SK-N-SH (cell line): ENCODE measurements at regions not wholly inside any gene's neighbourhood (a gene's known extent, or its start where the extent isn't known, plus 50 kb on each side); places are given as distances from the start of the nearest gene placed in this dataset.

Experiments
- CTCF ChIA-PET: fragments of 300-600, 350-600 bp; formaldehyde crosslinking; extraction: SDS; loops from one replicate; lab custom pipeline; 2021; lab: Yijun Ruan, JAX
- POLR2A ChIA-PET: fragments of 350-600 bp; sonication (Branson Sonifier 250); formaldehyde crosslinking; extraction: SDS; loops from one replicate; lab custom pipeline; 2020; ENCODE audit warnings: antibody characterized with exemption, inconsistent platforms; lab: Yijun Ruan, JAX
- DNase-seq: peaks from one replicate; pipeline ENCODE4 v3.0.0; 2012
- H2AFZ ChIP-seq: fragments of 200-600 bp; sonication (generic); 2 replicates; pipeline ENCODE4 v1.8.1; 2016; ENCODE audit warnings: antibody characterized with exemption, mild to moderate bottlenecking, low read depth
- H3F3A ChIP-seq: fragments of 200-600 bp; sonication (generic); replicated peaks from 2 replicates; pipeline ENCODE3; 2016; ENCODE audit warnings: antibody characterized with exemption, mild to moderate bottlenecking; ENCODE audit not compliant: insufficient read depth
- H3K27ac ChIP-seq, 2 experiments: fragments of 200-500 bp in 1 of 2; fragments of 200-600 bp in 1 of 2; sonication (Bioruptor generic) in 1 of 2; sonication (generic), shearing (Covaris generic) in 1 of 2; 2 replicates each; pipeline versions ENCODE4 v1.5.1 to v1.6.1; 2014 to 2016; ENCODE audit warnings: low read depth in 2 of 2, inconsistent platforms in 1 of 2, low read length in 1 of 2, mild to moderate bottlenecking in 1 of 2, mixed read lengths in 1 of 2
- H3K27me3 ChIP-seq: fragments of 200-600 bp; sonication (generic), shearing (Covaris generic); 2 replicates; pipeline ENCODE4 v1.6.1; 2016; ENCODE audit warnings: mixed run types; ENCODE audit not compliant: insufficient read depth
- H3K36me3 ChIP-seq, 2 experiments: fragments of 200-500 bp in 1 of 2; fragments of 200-600 bp in 1 of 2; sonication (Bioruptor generic) in 1 of 2; sonication (generic) in 1 of 2; replicated peaks in 1 of 2; 2 replicates each; pipeline versions ENCODE3 to v1.5.1; 2014 to 2016; ENCODE audit warnings: low read length in 1 of 2, mild to moderate bottlenecking in 1 of 2; ENCODE audit not compliant: insufficient read depth in 2 of 2, control insufficient read depth in 1 of 2
- H3K4me1 ChIP-seq, 2 experiments: fragments of 200-500 bp in 1 of 2; fragments of 200-600 bp in 1 of 2; sonication (Bioruptor generic) in 1 of 2; sonication (generic), shearing (Covaris generic) in 1 of 2; 2 replicates each; pipeline versions ENCODE4 v1.5.1 to v1.6.1; 2014 to 2016; ENCODE audit warnings: low read depth in 1 of 2, low read length in 1 of 2, mixed run types in 1 of 2; ENCODE audit not compliant: insufficient read depth in 2 of 2, control insufficient read depth in 1 of 2
- H3K4me2 ChIP-seq: fragments of 200-600 bp; sonication (generic), shearing (Covaris generic); 2 replicates; pipeline ENCODE4 v1.6.1; 2017; ENCODE audit warnings: mixed run types
- H3K4me3 ChIP-seq, 2 experiments: fragments of 200-500 bp in 1 of 2; fragments of 200-600 bp in 1 of 2; sonication (Bioruptor generic) in 1 of 2; sonication (generic), shearing (Covaris generic) in 1 of 2; 2 replicates each; pipeline versions ENCODE4 v1.5.1 to v1.8.1; 2014 to 2016; ENCODE audit warnings: low read depth in 2 of 2, inconsistent platforms in 1 of 2, low read length in 1 of 2, mild to moderate bottlenecking in 1 of 2, mixed read lengths in 1 of 2, moderate library complexity in 1 of 2
- H3K79me2 ChIP-seq: fragments of 200-600 bp; sonication (generic); 2 replicates; pipeline ENCODE4 v1.8.1; 2017; ENCODE audit warnings: mild to moderate bottlenecking; ENCODE audit not compliant: insufficient read depth
- H3K9ac ChIP-seq: fragments of 200-600 bp; sonication (generic); 2 replicates; pipeline ENCODE4 v1.6.1; 2017; ENCODE audit warnings: mixed run types
- H3K9me2 ChIP-seq: fragments of 200-600 bp; sonication (generic); 2 replicates; pipeline ENCODE4 v1.6.1; 2017; ENCODE audit warnings: mixed run types
- H3K9me3 ChIP-seq: fragments of 200-600 bp; sonication (generic); 2 replicates; pipeline ENCODE4 v1.6.1; 2017; ENCODE audit warnings: mixed run types, mild to moderate bottlenecking, moderate library complexity
- H4K20me1 ChIP-seq: fragments of 200-600 bp; sonication (generic); 2 replicates; pipeline ENCODE4 v1.6.1; 2017; ENCODE audit warnings: mild to moderate bottlenecking, mixed run types; ENCODE audit not compliant: insufficient read depth
- CHD2 ChIP-seq: fragments of 150-350 bp; IDR thresholded peaks from 2 replicates; pipeline ENCODE4 v1.6.1; 2018; ENCODE audit warnings: low read length; ENCODE audit not compliant: partially characterized antibody
- ELF1 ChIP-seq: IDR thresholded peaks from 2 replicates; pipeline ENCODE4 v1.4.0; 2012
- EZH2phosphoT487 ChIP-seq: fragments of 200-600 bp; sonication (generic); IDR thresholded peaks from 2 replicates; pipeline ENCODE4 v1.6.1; 2017; ENCODE audit warnings: low read depth, mixed run types, mild to moderate bottlenecking, antibody characterized with exemption, moderate library complexity, borderline replicate concordance
- FOSL2 ChIP-seq: IDR thresholded peaks from 2 replicates; pipeline ENCODE4 v1.4.0; 2012; ENCODE audit warnings: low read depth, mild to moderate bottlenecking, moderate library complexity, borderline replicate concordance
- FOXJ3 ChIP-seq: sonication (generic); formaldehyde crosslinking; IDR thresholded peaks from 2 replicates; pipeline ENCODE4 v1.5.1; 2020; ENCODE audit warnings: mild to moderate bottlenecking, missing genetic modification reagents
- GABPA ChIP-seq: IDR thresholded peaks from 2 replicates; pipeline ENCODE4 v1.4.0; 2012; ENCODE audit warnings: low read depth, mild to moderate bottlenecking
- GATA2 ChIP-seq: sonication (generic); formaldehyde crosslinking; IDR thresholded peaks from 2 replicates; pipeline ENCODE4 v1.5.0; 2020; ENCODE audit warnings: mild to moderate bottlenecking, missing genetic modification reagents
- JUND ChIP-seq: IDR thresholded peaks from 2 replicates; pipeline ENCODE4 v1.4.0; 2012
- MEF2A ChIP-seq: IDR thresholded peaks from 2 replicates; pipeline ENCODE4 v1.4.0; 2012; ENCODE audit warnings: low read depth, borderline replicate concordance
- NFIC ChIP-seq: IDR thresholded peaks from 2 replicates; pipeline ENCODE4 v1.4.0; 2012; ENCODE audit warnings: borderline replicate concordance
- RAD21 ChIP-seq: IDR thresholded peaks from 2 replicates; pipeline ENCODE4 v1.6.1; 2012; ENCODE audit warnings: mild to moderate bottlenecking, low read length
- RCOR1 ChIP-seq: fragments of 150-350 bp; IDR thresholded peaks from 2 replicates; pipeline ENCODE4 v1.6.1; 2017; ENCODE audit warnings: antibody characterized with exemption, low read length
- RFX5 ChIP-seq: IDR thresholded peaks from 2 replicates; pipeline ENCODE4 v1.6.1; 2012; ENCODE audit warnings: mild to moderate bottlenecking, improper control_type of control experiment, low read length
- TEAD4 ChIP-seq: IDR thresholded peaks from 2 replicates; pipeline ENCODE4 v1.4.0; 2012; ENCODE audit warnings: mild to moderate bottlenecking, borderline replicate concordance; ENCODE audit not compliant: insufficient read depth
- YY1 ChIP-seq: IDR thresholded peaks from 2 replicates; pipeline ENCODE4 v1.4.0; 2012; ENCODE audit warnings: low read depth, mild to moderate bottlenecking
- WGBS: methylation state at CpG from one replicate; pipeline ENCODE4 v1.1.6; 2017; ENCODE audit warnings: low lambda C conversion rate; 5-methylcytosine and 5-hydroxymethylcytosine counted together
- TF ChIP-seq, protein P1 (sequence below): fragments of 200-600 bp; sonication (generic); IDR thresholded peaks from 2 replicates; pipeline ENCODE4 v1.6.1; 2017; ENCODE audit warnings: antibody characterized with exemption, mild to moderate bottlenecking, moderate library complexity
- TF ChIP-seq, protein P2 (sequence below): IDR thresholded peaks from 2 replicates; pipeline ENCODE4 v1.4.0; 2012; ENCODE audit warnings: low read depth, borderline replicate concordance
- TF ChIP-seq, protein P3 (sequence below): IDR thresholded peaks from 2 replicates; pipeline ENCODE4 v1.4.0; 2012; ENCODE audit warnings: low read depth, borderline replicate concordance
- TF ChIP-seq, protein P4 (sequence below): IDR thresholded peaks from 2 replicates; pipeline ENCODE4 v1.4.0; 2012; ENCODE audit warnings: low read depth
- TF ChIP-seq, protein P5 (sequence below): IDR thresholded peaks from 2 replicates; pipeline ENCODE4; 2012

DNA sequence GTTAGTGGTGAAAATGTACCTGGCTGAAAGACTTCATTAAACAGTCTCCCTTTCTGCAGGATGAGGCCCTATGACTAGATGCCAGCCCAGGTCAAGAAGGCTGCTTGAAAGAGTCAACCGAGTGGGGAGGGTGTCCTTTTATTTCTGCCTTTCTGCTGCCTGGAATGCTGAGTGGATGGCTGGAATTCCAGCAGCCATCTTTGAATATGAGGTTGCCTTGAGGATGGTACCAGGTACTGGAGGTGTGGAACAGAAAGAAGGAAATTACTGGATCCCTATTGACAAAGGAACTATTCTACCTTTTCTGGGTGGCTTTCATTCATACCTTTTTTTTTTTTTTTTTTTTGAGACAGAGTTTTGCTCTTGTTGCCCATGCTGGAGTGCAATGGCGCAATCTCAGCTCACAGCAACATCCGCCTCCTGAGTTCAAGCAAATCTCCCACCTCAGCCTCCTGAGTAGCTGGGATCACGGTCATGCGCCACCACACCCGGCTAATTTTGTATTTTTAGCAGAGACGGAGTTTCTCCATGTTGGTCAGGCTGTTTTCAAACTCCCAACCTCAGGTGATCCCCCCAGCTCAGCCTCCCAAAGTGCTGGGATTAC, 89.5 kb upstream of the SLC22A11 start:
- Histone ChIP-seq H3K79me2 (no peaks in the 10 kb centered on the region), H4K20me1 (no peaks in the 10 kb centered on the region), H3K9me2 (no peaks in the 10 kb centered on the region), H3K9ac (no peak overlapping the region), H2AFZ (no peak overlapping the region), H3K4me3 (no peak overlapping the region), H3F3A (no peaks in the 10 kb centered on the region), H3K4me2 (no peak overlapping the region), H3K27ac (no peak overlapping the region), H3K9me3 (no peaks in the 10 kb centered on the region), H3K27me3 (peaks cover 5% of the 10 kb centered on the region; the same call in 1 of the 2 replicates), H3K4me1 (no peaks in the 10 kb centered on the region), H3K36me3 (no peaks in the 10 kb centered on the region)
- POLR2A ChIA-PET = no interaction called here
- 61% methylated on average over 7 of the region's 7 CpGs for WGBS
- DNase-seq = no peak
- TF ChIP-seq, protein P1, sequence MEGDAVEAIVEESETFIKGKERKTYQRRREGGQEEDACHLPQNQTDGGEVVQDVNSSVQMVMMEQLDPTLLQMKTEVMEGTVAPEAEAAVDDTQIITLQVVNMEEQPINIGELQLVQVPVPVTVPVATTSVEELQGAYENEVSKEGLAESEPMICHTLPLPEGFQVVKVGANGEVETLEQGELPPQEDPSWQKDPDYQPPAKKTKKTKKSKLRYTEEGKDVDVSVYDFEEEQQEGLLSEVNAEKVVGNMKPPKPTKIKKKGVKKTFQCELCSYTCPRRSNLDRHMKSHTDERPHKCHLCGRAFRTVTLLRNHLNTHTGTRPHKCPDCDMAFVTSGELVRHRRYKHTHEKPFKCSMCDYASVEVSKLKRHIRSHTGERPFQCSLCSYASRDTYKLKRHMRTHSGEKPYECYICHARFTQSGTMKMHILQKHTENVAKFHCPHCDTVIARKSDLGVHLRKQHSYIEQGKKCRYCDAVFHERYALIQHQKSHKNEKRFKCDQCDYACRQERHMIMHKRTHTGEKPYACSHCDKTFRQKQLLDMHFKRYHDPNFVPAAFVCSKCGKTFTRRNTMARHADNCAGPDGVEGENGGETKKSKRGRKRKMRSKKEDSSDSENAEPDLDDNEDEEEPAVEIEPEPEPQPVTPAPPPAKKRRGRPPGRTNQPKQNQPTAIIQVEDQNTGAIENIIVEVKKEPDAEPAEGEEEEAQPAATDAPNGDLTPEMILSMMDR = no peak
- TF ChIP-seq MEF2A = no peak
- no peak for TF ChIP-seq FOSL2
- TF ChIP-seq ELF1 = no peak
- TF ChIP-seq GATA2 = no peak
- TF ChIP-seq, protein P2, sequence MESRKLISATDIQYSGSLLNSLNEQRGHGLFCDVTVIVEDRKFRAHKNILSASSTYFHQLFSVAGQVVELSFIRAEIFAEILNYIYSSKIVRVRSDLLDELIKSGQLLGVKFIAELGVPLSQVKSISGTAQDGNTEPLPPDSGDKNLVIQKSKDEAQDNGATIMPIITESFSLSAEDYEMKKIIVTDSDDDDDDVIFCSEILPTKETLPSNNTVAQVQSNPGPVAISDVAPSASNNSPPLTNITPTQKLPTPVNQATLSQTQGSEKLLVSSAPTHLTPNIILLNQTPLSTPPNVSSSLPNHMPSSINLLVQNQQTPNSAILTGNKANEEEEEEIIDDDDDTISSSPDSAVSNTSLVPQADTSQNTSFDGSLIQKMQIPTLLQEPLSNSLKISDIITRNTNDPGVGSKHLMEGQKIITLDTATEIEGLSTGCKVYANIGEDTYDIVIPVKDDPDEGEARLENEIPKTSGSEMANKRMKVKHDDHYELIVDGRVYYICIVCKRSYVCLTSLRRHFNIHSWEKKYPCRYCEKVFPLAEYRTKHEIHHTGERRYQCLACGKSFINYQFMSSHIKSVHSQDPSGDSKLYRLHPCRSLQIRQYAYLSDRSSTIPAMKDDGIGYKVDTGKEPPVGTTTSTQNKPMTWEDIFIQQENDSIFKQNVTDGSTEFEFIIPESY = no peak
- TF ChIP-seq RAD21 = no peak
- TF ChIP-seq, protein P3, sequence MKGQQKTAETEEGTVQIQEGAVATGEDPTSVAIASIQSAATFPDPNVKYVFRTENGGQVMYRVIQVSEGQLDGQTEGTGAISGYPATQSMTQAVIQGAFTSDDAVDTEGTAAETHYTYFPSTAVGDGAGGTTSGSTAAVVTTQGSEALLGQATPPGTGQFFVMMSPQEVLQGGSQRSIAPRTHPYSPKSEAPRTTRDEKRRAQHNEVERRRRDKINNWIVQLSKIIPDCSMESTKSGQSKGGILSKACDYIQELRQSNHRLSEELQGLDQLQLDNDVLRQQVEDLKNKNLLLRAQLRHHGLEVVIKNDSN = no peak
- TF ChIP-seq, protein P4, sequence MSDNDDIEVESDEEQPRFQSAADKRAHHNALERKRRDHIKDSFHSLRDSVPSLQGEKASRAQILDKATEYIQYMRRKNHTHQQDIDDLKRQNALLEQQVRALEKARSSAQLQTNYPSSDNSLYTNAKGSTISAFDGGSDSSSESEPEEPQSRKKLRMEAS = no peak
- TF ChIP-seq CHD2 = no peak
- TF ChIP-seq RCOR1 = no peak
- TF ChIP-seq, protein P5, sequence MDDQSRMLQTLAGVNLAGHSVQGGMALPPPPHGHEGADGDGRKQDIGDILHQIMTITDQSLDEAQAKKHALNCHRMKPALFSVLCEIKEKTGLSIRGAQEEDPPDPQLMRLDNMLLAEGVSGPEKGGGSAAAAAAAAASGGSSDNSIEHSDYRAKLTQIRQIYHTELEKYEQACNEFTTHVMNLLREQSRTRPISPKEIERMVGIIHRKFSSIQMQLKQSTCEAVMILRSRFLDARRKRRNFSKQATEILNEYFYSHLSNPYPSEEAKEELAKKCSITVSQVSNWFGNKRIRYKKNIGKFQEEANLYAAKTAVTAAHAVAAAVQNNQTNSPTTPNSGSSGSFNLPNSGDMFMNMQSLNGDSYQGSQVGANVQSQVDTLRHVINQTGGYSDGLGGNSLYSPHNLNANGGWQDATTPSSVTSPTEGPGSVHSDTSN = no peak
- no peak for TF ChIP-seq GABPA
- TF ChIP-seq TEAD4 = no peak
- TF ChIP-seq EZH2phosphoT487 = no peak
- TF ChIP-seq FOXJ3 (CRISPR knock-in tag) = no peak
- no peak for TF ChIP-seq RFX5
- no peak for TF ChIP-seq JUND
- TF ChIP-seq NFIC = no peak
- TF ChIP-seq YY1 = no peak
- CTCF ChIA-PET = interaction anchor here (0.9 to 1.0 kb wide), 2 partner anchors 17 kb away, joined by 3 read pairs; no protein-coding TSS in a partner anchor
